ENCODE measurements at regions not wholly inside any gene's neighbourhood (a gene's known extent, or its start where the extent isn't known, plus 50 kb on each side); places are given as distances from the start of the nearest gene placed in this dataset.

- no peak overlapping the region for H3K4me3 ChIP-seq (replicated peaks in 1 of 2; ENCODE audit: low read depth in 2 of 2, low read length in 2 of 2)
- no peak for DNase-seq (ENCODE audit: low read depth in 2 of 2)
- no peak for TF ChIP-seq CTCF (IDR thresholded peaks at IDR 0.05; ENCODE audit: low read depth, low read length)
Observed at GRCh38 chr4:122203407-122203806, 51.3 kb downstream of the BLTP1 start.

- TF ChIP-seq CTCF (IDR thresholded peaks at IDR 0.05; ENCODE audit: low read depth, low read length), result no peak
- no peak for DNase-seq (ENCODE audit: low read depth in 2 of 2)
- H3K4me3 ChIP-seq (replicated peaks in 1 of 2; ENCODE audit: low read depth in 2 of 2, low read length in 2 of 2), result no peak overlapping the region
Observed at GRCh38 chr4:122205687-122206086, 53.6 kb downstream of the BLTP1 start.

- TF ChIP-seq CTCF (IDR thresholded peaks at IDR 0.05; ENCODE audit: low read depth, low read length), result no peak
- no peak overlapping the region for H3K4me3 ChIP-seq (replicated peaks in 1 of 2; ENCODE audit: low read depth in 2 of 2, low read length in 2 of 2)
- DNase-seq (ENCODE audit: low read depth in 2 of 2), result no peak
Observed at GRCh38 chr4:122212880-122213279, 60.7 kb downstream of the BLTP1 start.

GRCh38 chr4:122218762-122219161 is 66.6 kb downstream of the BLTP1 start:
- peak; percentile 7 to 20 for DNase-seq (ENCODE audit: low read depth in 2 of 2)
- H3K4me3 ChIP-seq (replicated peaks in 1 of 2; ENCODE audit: low read depth in 2 of 2, low read length in 2 of 2), result no peak overlapping the region
- TF ChIP-seq CTCF (IDR thresholded peaks at IDR 0.05; ENCODE audit: low read depth, low read length), result peak; percentile 45

- no peak for TF ChIP-seq CTCF (IDR thresholded peaks at IDR 0.05; ENCODE audit: low read depth, low read length)
- DNase-seq (ENCODE audit: low read depth in 2 of 2), result no peak
- no peak overlapping the region for H3K4me3 ChIP-seq (replicated peaks in 1 of 2; ENCODE audit: low read depth in 2 of 2, low read length in 2 of 2)
Observed at GRCh38 chr4:122219356-122219755, 67.2 kb downstream of the BLTP1 start.

- DNase-seq (ENCODE audit: low read depth in 2 of 2), result no peak
- no peak for TF ChIP-seq CTCF (IDR thresholded peaks at IDR 0.05; ENCODE audit: low read depth, low read length)
- no peak overlapping the region for H3K4me3 ChIP-seq (replicated peaks in 1 of 2; ENCODE audit: low read depth in 2 of 2, low read length in 2 of 2)
Observed at GRCh38 chr4:122221322-122221721, 69.2 kb downstream of the BLTP1 start.

- peak; percentile 35 for TF ChIP-seq CTCF (IDR thresholded peaks at IDR 0.05; ENCODE audit: low read depth, low read length)
- no peak overlapping the region for H3K4me3 ChIP-seq (replicated peaks in 1 of 2; ENCODE audit: low read depth in 2 of 2, low read length in 2 of 2)
- peak; percentile 12 to 33 for DNase-seq (ENCODE audit: low read depth in 2 of 2)
Observed at GRCh38 chr4:122224348-122224747, 72.2 kb downstream of the BLTP1 start.

Data from cardiac fibroblast (primary cell).